VCaP (cell line): ENCODE measurements at regions not wholly inside any gene's neighbourhood (a gene's known extent, or its start where the extent isn't known, plus 50 kb on each side); places are given as distances from the start of the nearest gene placed in this dataset.
"Not testable (repeated sequence)": the region's sequence is repeated elsewhere in the genome, so short reads cannot be mapped to it uniquely, and the experiment has no call there.

ENCODE experiments used
- H3K27ac ChIP-seq: fragments of 450-650 bp; 2 replicates; pipeline ENCODE4 v1.5.1; 2017
- CTCF ChIP-seq: fragments of 450-650 bp; conservative IDR thresholded peaks from 2 replicates; pipeline ENCODE4 v1.5.1; 2017; ENCODE audit warnings: mild to moderate bottlenecking, moderate library complexity

DNA sequence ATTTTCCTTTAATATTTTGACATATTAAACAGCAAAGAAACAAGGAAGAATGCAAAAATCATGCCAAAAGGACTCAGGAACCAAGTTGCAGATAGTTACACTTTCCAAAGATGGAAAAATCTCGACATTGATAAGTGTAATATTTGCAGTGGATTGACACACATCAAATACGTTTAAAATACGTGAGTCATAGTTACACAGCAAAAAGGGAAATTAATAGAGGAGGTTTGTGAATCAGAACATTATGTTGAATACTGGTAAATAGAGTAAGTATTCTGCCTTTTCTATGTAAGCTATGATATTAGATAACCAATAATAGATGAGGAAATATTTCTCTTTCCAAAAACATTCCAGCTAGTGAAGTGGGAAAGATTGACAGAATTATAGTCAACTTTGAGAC is 1761.3 kb upstream of the IGFBP7 start:
- H3K27ac ChIP-seq, result no peak overlapping the region
- no peak for TF ChIP-seq CTCF

DNA sequence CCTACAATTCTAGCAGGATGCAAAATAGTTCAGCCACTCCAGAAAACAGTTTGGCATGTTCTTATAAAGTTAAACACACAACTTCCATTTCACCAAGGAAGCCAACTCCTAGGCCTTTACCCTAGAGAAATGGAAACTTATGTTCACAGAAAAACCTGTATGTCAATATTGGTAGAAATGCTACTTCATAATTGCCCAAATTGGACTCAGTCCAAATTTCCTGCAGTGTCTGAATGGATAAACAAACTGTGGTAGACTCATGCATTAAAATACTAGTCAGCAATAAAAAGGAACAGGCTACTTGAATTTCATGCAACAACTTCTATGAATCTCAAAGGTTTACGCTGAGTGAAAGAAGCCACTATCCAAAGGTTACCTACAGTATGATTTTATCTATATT is 1738.8 kb upstream of the IGFBP7 start:
- H3K27ac ChIP-seq, result no peak overlapping the region
- no peak for TF ChIP-seq CTCF

DNA sequence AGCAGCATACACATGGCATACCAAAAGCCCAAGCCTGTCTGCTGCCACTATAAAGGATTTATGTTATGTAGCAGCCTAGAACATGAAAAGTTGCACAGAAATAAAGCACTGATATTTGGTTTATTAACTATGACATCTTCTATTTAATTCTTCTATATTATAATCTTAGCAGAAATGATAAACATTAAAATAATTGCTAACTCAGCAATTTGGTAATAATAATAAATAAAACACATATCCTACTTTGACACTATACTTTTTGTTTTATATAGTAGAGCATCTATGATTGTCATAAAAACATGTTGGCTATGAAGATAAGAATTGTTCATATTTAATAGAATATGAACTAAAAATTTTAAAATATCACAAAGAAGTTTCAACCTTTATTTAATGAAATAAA is 1733.3 kb upstream of the IGFBP7 start:
- TF ChIP-seq CTCF, result no peak
- no peak overlapping the region for H3K27ac ChIP-seq

GRCh38 chr4:58833126-58833525 is 1722.9 kb upstream of the IGFBP7 start:
- no peak for TF ChIP-seq CTCF
- H3K27ac ChIP-seq, result no peak overlapping the region

GRCh38 chr4:58825278-58825677 is 1715.1 kb upstream of the IGFBP7 start:
- TF ChIP-seq CTCF, result no peak
- H3K27ac ChIP-seq, result no peak overlapping the region

GRCh38 chr4:58818560-58818959 is 1708.4 kb upstream of the IGFBP7 start:
- H3K27ac ChIP-seq, result not testable (repeated sequence)

DNA sequence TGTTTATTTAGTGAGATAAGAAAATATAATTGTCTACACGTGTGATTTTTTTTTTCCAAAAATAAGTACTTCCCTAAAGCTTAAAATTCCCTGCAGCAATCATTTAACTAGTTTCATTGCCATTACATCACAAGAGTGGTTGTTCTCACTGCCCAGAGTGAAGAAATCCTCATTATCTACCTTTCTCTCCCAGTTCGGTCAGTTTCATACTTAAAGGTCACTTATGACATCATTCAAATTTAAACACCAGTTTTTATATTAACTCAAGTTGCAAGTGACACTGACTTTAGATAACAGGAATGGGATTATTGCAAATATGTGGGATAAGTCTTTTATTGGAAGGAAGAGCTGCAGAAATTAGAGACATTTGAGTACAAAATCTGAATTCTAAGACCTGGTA is 1699.8 kb upstream of the IGFBP7 start:
- H3K27ac ChIP-seq, result no peak overlapping the region
- no peak for TF ChIP-seq CTCF

GRCh38 chr4:58809366-58809765 is 1699.2 kb upstream of the IGFBP7 start:
- H3K27ac ChIP-seq, result no peak overlapping the region
- no peak for TF ChIP-seq CTCF
